PC-9 (cell line): ENCODE measurements at regions not wholly inside any gene's neighbourhood (a gene's known extent, or its start where the extent isn't known, plus 50 kb on each side); places are given as distances from the start of the nearest gene placed in this dataset.

Source experiments
- BruUV-seq: library from RNA; stranded (reverse); fragments of 400-500 nt; replicated peaks from 2 replicates; lab custom pipeline; 2021; lab: Mats Ljungman, UMichigan
- CTCF ChIA-PET: fragments of 300-600 bp; sonication (Branson Sonifier 250); formaldehyde crosslinking; loops from one replicate; lab custom pipeline; 2022; ENCODE audit warnings: antibody characterized with exemption; lab: Charles Lee
- POLR2A ChIA-PET: fragments of 300-600 bp; sonication (Branson Sonifier 250); formaldehyde crosslinking; loops from one replicate; lab custom pipeline; 2022; ENCODE audit warnings: antibody characterized with exemption; ENCODE audit not compliant: unreplicated experiment; lab: Charles Lee
- DNase-seq, 2 experiments: peaks; one replicate each; pipeline versions ENCODE4 v3.0.0 to v3.0.0-alpha.2; 2015 to 2022; ENCODE audit warnings: mixed read lengths in 1 of 2
- H2AFZ ChIP-seq: fragments of 200-600 bp; sonication (generic); 2 replicates; pipeline ENCODE4 v1.8.1; 2017; ENCODE audit warnings: antibody characterized with exemption
- H3F3A ChIP-seq: fragments of 200-600 bp; sonication (generic); 2 replicates; pipeline ENCODE4 v1.8.1; 2017; ENCODE audit warnings: antibody characterized with exemption, mild to moderate bottlenecking, low read depth; ENCODE audit not compliant: insufficient read depth
- H3K27ac ChIP-seq: fragments of 200-600 bp; sonication (generic); 2 replicates; pipeline ENCODE4 v1.6.1; 2016; ENCODE audit warnings: mixed run types
- H3K27me3 ChIP-seq: fragments of 200-600 bp; sonication (generic); 2 replicates; pipeline ENCODE4 v1.6.1; 2016; ENCODE audit warnings: low read depth, mixed run types; ENCODE audit not compliant: insufficient read depth
- H3K36me3 ChIP-seq: fragments of 200-600 bp; sonication (generic); 2 replicates; pipeline ENCODE4 v1.6.1; 2016; ENCODE audit warnings: low read depth, mixed run types
- H3K4me1 ChIP-seq: fragments of 200-600 bp; sonication (generic); replicated peaks from 2 replicates; pipeline ENCODE4 v1.6.1; 2016; ENCODE audit warnings: mixed run types; ENCODE audit not compliant: insufficient read depth
- H3K4me2 ChIP-seq: fragments of 200-600 bp; sonication (generic); 2 replicates; pipeline ENCODE4 v1.6.1; 2017; ENCODE audit warnings: mixed run types
- H3K4me3 ChIP-seq: fragments of 200-600 bp; sonication (generic); 2 replicates; pipeline ENCODE4 v1.6.1; 2016; ENCODE audit warnings: mixed run types
- H3K79me2 ChIP-seq: fragments of 200-600 bp; sonication (generic); 2 replicates; pipeline ENCODE4 v1.6.1; 2017; ENCODE audit warnings: low read depth, mixed run types
- H3K9me2 ChIP-seq: fragments of 200-600 bp; sonication (generic); 2 replicates; pipeline ENCODE4 v1.8.1; 2017; ENCODE audit warnings: mild to moderate bottlenecking; ENCODE audit not compliant: insufficient read depth
- H3K9me3 ChIP-seq: fragments of 200-600 bp; sonication (generic); 2 replicates; pipeline ENCODE4 v1.8.1; 2016; ENCODE audit warnings: low read depth; ENCODE audit not compliant: insufficient read depth
- H4K20me1 ChIP-seq: fragments of 200-600 bp; sonication (generic); 2 replicates; pipeline ENCODE4 v1.8.1; 2017; ENCODE audit not compliant: insufficient read depth
- EZH2 ChIP-seq: fragments of 200-600 bp; sonication (generic); IDR thresholded peaks from 2 replicates; pipeline ENCODE4 v1.8.0; 2017; ENCODE audit warnings: antibody characterized with exemption, low read depth
- intact Hi-C: fragments of 100-400 bp; cut with micrococcal nuclease; formaldehyde crosslinking; loops from one replicate; pipeline ENCODE4 v1.10.0; 2022; ENCODE audit not compliant: unreplicated experiment
- TF ChIP-seq, protein P1 (sequence below): fragments of 200-600 bp; sonication (generic); conservative IDR thresholded peaks from 2 replicates; pipeline ENCODE4 v1.6.1; 2017; ENCODE audit warnings: mixed run types, antibody characterized with exemption, mild to moderate bottlenecking, moderate library complexity

DNA sequence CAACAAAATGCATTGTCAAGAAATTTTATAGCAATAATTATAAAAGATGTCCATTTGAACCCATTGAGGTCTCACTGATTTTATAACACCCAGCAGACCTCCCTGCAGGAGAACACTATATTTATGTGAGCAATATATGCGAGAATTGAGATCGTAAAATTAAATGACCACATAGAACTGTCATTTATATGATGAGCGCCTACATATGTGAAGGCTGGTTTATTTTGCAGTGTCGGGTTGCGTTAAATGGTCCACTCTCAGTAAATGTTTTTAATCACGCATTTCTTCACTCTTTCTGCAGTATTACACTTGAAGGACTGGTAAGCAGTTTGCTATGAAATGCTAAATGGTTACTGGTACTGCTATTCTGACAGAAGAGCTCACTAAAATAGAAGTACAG, 408.5 kb upstream of the AGTR1 start:
- Histone ChIP-seq H3K4me1 (no peaks in the 10 kb centered on the region), H3K4me3 (no peak overlapping the region), H3K4me2 (no peak overlapping the region), H3K27me3 (no peaks in the 10 kb centered on the region), H4K20me1 (no peaks in the 10 kb centered on the region), H3K9me3 (no peaks in the 10 kb centered on the region), H3K79me2 (no peaks in the 10 kb centered on the region), H2AFZ (no peak overlapping the region), H3K36me3 (no peaks in the 10 kb centered on the region), H3K27ac (no peak overlapping the region), H3F3A (no peaks in the 10 kb centered on the region), H3K9me2 (no peaks in the 10 kb centered on the region; the same call in 1 of the 2 replicates)
- intact Hi-C loops: no loop called here
- TF ChIP-seq, protein P1, sequence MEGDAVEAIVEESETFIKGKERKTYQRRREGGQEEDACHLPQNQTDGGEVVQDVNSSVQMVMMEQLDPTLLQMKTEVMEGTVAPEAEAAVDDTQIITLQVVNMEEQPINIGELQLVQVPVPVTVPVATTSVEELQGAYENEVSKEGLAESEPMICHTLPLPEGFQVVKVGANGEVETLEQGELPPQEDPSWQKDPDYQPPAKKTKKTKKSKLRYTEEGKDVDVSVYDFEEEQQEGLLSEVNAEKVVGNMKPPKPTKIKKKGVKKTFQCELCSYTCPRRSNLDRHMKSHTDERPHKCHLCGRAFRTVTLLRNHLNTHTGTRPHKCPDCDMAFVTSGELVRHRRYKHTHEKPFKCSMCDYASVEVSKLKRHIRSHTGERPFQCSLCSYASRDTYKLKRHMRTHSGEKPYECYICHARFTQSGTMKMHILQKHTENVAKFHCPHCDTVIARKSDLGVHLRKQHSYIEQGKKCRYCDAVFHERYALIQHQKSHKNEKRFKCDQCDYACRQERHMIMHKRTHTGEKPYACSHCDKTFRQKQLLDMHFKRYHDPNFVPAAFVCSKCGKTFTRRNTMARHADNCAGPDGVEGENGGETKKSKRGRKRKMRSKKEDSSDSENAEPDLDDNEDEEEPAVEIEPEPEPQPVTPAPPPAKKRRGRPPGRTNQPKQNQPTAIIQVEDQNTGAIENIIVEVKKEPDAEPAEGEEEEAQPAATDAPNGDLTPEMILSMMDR: no peak
- no peak for TF ChIP-seq EZH2
- POLR2A ChIA-PET: no interaction called here
- no peak for DNase-seq
- BruUV-seq: no TSS peak
- CTCF ChIA-PET: no interaction called here

DNA sequence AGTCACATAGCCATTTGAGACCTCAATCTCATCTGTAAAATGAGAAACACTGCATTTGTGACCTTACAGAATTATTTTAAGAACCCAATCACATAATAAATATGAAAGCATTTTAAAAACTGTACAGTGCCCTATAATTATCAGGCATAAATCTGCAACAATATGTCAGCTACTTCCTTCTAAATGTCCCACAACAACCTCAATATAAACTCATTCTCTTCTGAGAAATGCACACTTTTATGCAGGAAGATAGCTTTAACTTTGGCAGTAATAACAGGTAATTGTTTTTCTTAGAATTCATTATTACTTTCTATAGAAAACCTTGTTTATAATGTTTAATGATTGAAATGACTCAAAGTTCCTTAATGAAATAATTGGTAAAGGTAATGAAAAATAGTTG, 400.7 kb upstream of the AGTR1 start:
- no TSS peak for BruUV-seq
- Histone ChIP-seq H4K20me1 (no peaks in the 10 kb centered on the region), H3K79me2 (no peaks in the 10 kb centered on the region), H3K9me3 (no peaks in the 10 kb centered on the region), H3F3A (no peaks in the 10 kb centered on the region), H3K27ac (no peak overlapping the region), H3K36me3 (no peaks in the 10 kb centered on the region), H3K27me3 (no peaks in the 10 kb centered on the region), H3K4me2 (no peak overlapping the region), H2AFZ (no peak overlapping the region), H3K4me1 (no peaks in the 10 kb centered on the region), H3K9me2 (no peaks in the 10 kb centered on the region), H3K4me3 (no peak overlapping the region)
- CTCF ChIA-PET: no interaction called here
- POLR2A ChIA-PET: no interaction called here
- no peak for DNase-seq
- intact Hi-C loops: no loop called here
- TF ChIP-seq, protein P1: no peak
- TF ChIP-seq EZH2: no peak

DNA sequence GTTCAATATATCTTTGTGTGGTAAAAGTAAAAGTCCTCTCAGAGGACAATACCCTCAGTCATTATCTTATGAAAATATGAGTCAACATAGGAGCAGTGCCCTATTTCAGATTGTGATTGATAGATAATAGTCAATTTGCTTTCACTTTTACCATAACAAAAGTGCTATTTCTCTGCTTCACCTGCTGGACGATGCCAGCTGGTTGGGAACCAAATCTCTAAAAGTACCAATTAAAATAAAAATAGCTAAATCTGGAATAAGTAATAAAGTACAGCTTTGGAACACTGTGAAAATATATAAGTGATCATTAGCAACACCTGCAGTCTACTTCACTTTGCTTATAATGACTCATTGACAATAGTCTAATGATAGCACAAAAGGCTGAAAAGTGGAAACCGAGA, 390.3 kb upstream of the AGTR1 start:
- no peak overlapping the region for H3K4me3 ChIP-seq
- TF ChIP-seq, protein P1: no peak
- no peak for TF ChIP-seq EZH2
- no peaks in the 10 kb centered on the region for H3F3A ChIP-seq
- no peaks in the 10 kb centered on the region for H3K79me2 ChIP-seq
- H3K9me3 ChIP-seq: no peaks in the 10 kb centered on the region
- no peak overlapping the region for H3K4me2 ChIP-seq
- no peaks in the 10 kb centered on the region for H3K4me1 ChIP-seq
- no TSS peak for BruUV-seq
- CTCF ChIA-PET: no interaction called here
- POLR2A ChIA-PET: no interaction called here
- H3K27ac ChIP-seq: no peak overlapping the region
- H3K36me3 ChIP-seq: no peaks in the 10 kb centered on the region
- H3K27me3 ChIP-seq: no peaks in the 10 kb centered on the region
- no peaks in the 10 kb centered on the region for H3K9me2 ChIP-seq
- H4K20me1 ChIP-seq: no peaks in the 10 kb centered on the region
- intact Hi-C loops: loop anchor here (5.0 kb wide), 2 partner anchors 60 to 410 kb away; no protein-coding TSS in a partner anchor
- H2AFZ ChIP-seq: no peak overlapping the region
- no peak for DNase-seq
